Esophagus (tissue), 2 donors: ENCODE measurements at regions not wholly inside any gene's neighbourhood (a gene's known extent, or its start where the extent isn't known, plus 50 kb on each side); places are given as distances from the start of the nearest gene placed in this dataset.

ENCODE experiments used
- H3K27ac ChIP-seq, 2 donors: one replicate each; pipeline ENCODE4 v1.5.1; 2013; ENCODE audit warnings: low read depth in 2 of 2, mild to moderate bottlenecking in 2 of 2, inconsistent platforms in 1 of 2, low read length in 1 of 2, moderate library complexity in 1 of 2
- H3K27me3 ChIP-seq, 2 donors: one replicate each; pipeline ENCODE4 v1.6.1; 2013; ENCODE audit warnings: low read length in 2 of 2, control low read depth in 1 of 2, mild to moderate bottlenecking in 1 of 2; ENCODE audit not compliant: insufficient read depth in 2 of 2, control insufficient read depth in 1 of 2
- H3K36me3 ChIP-seq, 2 donors: one replicate each; pipeline ENCODE4 v1.6.1; 2013; ENCODE audit warnings: low read length in 1 of 2; ENCODE audit not compliant: control insufficient read depth in 2 of 2, insufficient read depth in 2 of 2
- H3K4me1 ChIP-seq, 2 donors: one replicate each; pipeline ENCODE4 v1.6.1; 2013; ENCODE audit warnings: low read length in 1 of 2; ENCODE audit not compliant: control insufficient read depth in 2 of 2, insufficient read depth in 2 of 2
- H3K4me3 ChIP-seq, 2 donors: one replicate each; pipeline ENCODE4 v1.5.1; 2013; ENCODE audit warnings: low read length in 2 of 2, mild to moderate bottlenecking in 2 of 2, low read depth in 1 of 2, moderate library complexity in 1 of 2
- H3K9me3 ChIP-seq, 2 donors: one replicate each; pipeline ENCODE4 v1.6.1; 2013; ENCODE audit warnings: mild to moderate bottlenecking in 2 of 2, low read depth in 1 of 2, low read length in 1 of 2, moderate library complexity in 1 of 2; ENCODE audit not compliant: control insufficient read depth in 2 of 2, insufficient read depth in 1 of 2
- WGBS, 2 donors: extraction: QIAGEN DNeasy Blood & Tissue Kit; methylation state at CpG; one replicate each; pipeline ENCODE4 v1.1.7; 2013; 5-methylcytosine and 5-hydroxymethylcytosine counted together
- donor health status: healthy with polysubstance abuse.
- donor health status: Bipolar disorder and iron deficiency.

DNA sequence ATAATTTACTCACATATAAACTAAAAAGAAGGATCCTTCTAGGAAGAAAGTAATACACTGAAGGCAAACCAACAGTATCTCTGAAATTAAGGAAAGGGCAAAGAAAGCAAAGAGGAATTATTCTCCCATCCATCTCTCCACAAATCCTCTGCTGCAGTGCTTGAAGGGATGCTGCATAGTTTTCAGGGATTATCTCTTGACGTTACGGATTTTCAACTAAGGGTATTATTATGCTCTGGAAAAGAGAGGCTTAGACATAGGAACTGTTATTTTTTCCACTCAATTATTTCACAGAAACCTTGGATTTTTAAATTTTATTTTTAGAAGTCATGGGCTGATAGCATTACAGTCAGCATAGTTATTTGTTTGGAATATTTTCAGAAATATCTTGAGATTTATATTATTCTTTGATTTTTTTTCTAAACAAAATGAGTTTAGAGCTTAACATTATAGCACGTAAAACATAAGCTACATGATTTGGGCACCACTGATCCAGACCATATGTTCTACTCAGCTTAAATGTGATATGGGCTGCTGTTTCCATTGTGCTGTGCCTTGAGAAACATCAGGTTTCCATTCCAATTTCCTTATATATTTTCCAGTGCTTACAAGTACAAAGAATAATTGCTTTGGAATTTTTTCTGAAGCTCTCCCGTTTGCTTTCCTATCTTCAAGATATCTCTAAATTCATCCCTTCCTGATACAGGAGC is 57.9 kb upstream of the DCN start:
- no peak overlapping the region for H3K4me3 ChIP-seq
- 60 to 67% methylated on average over 4 of the region's 4 CpGs for WGBS, 2 donors
- no peaks in the 10 kb centered on the region for H3K4me1 ChIP-seq
- peaks cover 0 to 2% of the 10 kb centered on the region in 2 donors for H3K9me3 ChIP-seq
- no peaks in the 10 kb centered on the region for H3K36me3 ChIP-seq
- no peaks in the 10 kb centered on the region for H3K27me3 ChIP-seq
- no peak overlapping the region for H3K27ac ChIP-seq

DNA sequence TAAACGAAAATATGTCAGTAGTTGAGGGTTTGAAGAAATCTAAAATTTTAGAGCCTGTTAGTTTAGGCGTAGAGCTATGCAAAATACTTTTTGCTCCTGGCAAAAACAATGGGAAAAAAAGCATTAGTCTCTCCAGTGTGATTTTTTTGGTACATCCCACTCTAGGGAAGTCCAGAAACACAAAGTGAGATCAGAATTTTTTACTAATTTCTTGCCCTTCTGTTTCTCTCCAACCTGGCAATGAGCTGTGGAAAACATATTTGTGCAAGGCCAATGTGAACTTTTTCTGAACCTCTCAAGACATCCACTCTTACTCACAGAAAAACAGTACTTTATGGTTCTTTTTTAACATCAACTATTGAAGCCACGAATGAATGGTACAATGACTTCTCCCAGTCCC is 56.9 kb upstream of the DCN start:
- no peaks in the 10 kb centered on the region for H3K27me3 ChIP-seq
- WGBS, 2 donors, result 62 to 64% methylated on average over 3 of the region's 3 CpGs
- no peak overlapping the region for H3K27ac ChIP-seq
- peaks cover 0 to 2% of the 10 kb centered on the region in 2 donors for H3K9me3 ChIP-seq
- H3K4me1 ChIP-seq, result no peaks in the 10 kb centered on the region
- H3K36me3 ChIP-seq, result no peaks in the 10 kb centered on the region
- H3K4me3 ChIP-seq, result no peak overlapping the region
